Stimulated activated naive CD4-positive, alpha-beta T cell treated with Interleukin-2 at 50 U/mL for 16 hours (primary cell): ENCODE measurements at regions not wholly inside any gene's neighbourhood (a gene's known extent, or its start where the extent isn't known, plus 50 kb on each side); places are given as distances from the start of the nearest gene placed in this dataset.

Source experiments
- DNase-seq: peaks from one replicate; lab custom pipeline; 2025; lab: John Stamatoyannopoulos, UW

- DNase-seq, result no peak
These were observed 224.4 kb upstream of the GALNT17 start for GRCh38 chr7:70907259-70908247.

DNA sequence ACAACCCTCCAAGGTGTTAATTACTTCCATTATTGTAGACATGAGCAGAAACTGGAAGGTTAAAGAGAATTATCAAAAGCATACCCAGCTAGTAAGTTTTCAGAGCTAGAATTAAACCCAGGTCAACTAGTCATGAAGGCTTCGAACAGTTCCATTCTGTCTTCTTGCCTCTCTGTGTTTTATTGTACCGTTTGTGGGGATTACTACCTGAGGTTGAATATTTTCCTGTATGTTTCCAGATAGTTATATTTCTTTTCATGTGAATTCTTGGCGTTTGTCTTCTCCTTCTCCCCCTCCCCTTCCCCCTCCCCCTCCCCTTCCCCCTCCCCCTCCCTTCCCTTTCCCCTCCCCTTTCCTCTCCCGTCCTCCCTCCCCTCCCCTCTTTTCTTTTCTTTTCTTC, 218.0 kb upstream of the GALNT17 start:
- no peak for DNase-seq

DNA sequence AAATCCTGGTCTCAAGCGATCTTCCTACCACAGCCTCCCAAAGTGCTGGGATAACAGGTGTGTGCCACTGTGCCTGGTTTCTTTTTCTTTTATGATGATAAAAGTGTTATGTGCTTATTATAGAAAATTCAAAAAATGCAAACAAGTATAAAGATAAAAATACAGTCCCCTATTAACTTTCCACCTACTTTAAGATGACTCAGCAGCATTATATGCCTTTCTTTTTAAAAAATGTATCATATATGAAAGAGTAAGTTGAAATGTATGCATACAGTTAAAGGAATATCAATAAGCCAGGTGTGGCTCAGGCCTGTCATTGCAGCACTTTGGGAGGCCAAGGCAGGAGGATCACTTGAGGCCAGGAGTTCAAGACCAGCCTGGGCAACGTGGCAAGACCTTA, 216.9 kb upstream of the GALNT17 start:
- no peak for DNase-seq

DNA sequence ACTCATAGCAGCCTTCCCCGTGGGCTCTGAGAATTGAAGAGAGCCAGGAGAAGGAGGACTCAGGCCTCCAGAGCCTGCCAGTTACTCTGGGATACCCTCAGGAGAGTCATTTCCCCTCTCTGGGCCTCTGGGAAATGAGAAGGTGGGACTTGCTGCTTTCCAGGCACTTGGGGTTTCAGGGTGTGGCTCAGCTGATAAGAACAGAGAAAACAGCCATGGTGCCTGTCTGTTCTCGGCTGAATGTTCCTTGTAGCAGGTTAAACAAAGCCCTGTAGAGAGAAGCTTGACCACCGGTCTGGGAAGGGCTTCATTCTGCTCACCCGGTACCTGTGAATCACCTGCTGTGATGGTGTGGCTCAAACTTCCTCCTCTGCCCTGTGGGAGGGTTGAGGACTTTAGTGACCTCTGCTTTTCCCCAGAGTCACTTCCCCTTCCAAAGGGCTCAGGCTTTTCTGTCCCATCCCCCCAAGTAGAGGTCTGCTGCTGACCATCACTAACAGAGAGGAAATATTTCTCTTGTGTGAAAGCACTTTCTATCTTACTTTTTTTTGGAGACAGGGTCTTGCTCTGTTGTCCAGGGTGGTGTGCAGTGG, 212.4 kb upstream of the GALNT17 start:
- DNase-seq, result no peak

DNA sequence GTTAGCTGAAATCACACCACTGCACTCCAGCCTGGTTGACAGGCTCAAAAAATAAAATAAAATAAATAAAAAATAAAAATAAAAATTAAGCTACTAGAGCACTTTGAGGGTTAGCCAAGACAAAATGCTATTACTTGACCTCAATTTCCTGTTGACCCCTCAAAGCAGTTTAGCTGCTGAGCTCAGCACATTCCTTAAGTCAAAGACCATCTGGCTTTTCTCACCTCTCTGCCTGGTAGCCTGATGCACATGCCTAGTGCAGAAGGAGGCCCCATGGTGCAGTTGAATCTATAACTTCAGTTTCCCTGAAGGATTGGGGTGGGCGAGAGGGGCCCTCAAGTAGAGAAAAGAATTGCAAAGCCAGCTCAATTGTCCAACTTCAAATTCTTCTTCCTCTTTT, 211.1 kb upstream of the GALNT17 start:
- DNase-seq, result no peak

- no peak for DNase-seq
These were observed 208.6 kb upstream of the GALNT17 start for GRCh38 chr7:70923181-70923845.

DNA sequence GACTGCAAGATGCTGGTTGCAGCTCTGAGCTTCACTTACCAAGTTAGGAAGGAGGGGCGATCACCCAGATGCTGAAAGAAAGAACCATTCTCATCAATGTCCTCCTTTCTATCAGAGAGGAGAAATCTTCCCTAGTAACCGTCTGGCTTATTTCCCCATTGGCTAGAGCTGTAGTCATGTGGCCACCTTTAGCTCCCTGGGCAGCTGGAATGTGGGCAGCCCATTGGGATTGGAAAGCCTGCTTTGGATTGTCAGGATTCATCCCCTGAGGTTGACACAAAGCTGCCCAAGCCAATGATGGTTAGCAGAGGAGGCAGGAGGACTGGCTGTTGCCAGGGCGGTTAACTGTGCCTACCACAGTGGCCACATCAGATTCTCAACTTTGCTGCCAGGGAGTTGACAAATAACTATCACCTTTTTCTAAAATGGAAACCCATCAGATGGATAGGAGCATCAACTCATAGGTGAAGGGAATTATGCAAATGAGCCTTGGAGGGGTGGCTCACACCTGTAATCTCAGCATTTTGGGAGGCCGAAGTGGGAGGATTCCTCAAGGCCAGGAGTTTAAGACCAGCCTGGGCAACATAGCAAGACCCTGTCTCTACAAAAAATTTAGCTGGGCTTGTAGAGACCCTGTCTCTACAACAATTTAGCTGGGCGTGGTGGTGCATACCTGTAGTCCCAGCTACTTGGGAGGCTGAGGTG, 206.4 kb upstream of the GALNT17 start:
- no peak for DNase-seq

- DNase-seq, result no peak
These were observed 205.3 kb upstream of the GALNT17 start for GRCh38 chr7:70926666-70927065.

- DNase-seq, result no peak
These were observed 196.6 kb upstream of the GALNT17 start for GRCh38 chr7:70935311-70935710.

DNA sequence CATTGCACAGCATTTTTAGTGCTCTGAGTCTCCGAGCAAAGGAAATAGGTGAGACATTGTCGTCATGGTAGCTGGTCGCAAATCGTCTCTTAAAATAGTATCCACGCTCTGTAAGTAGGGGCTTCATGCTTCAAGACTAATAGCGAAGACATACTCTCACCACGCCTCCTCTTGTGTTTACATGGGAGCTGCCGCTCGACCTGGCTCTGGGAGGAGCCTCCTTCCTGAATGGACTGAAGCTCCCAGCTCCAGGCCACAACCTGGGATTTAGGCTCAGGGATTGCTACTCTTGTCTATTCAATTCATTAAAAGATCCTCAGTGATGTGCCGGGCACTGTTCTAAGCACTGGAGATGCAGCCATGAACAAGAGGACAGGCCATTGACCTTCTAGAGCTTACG, 196.1 kb upstream of the GALNT17 start:
- DNase-seq, result no peak

DNA sequence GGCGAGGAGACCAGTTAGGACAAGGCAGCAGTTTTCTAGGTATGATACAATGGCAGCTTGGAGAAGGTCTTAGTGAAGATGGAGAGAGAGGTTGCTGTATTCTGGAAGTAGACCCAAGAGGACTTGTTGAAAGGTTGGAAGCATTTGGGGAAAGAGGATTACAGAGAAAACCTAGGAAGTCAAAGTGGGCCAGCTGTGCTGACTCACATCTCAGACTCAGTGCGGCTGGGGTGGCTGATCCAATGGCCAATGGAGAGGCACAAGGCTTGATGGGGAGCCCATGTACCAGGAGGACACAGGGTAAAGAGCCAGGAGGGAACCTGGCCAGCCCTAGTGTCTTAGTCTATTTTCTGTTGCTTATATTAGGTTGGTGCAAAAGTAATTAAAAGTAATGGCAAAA, 194.5 kb upstream of the GALNT17 start:
- no peak for DNase-seq

DNA sequence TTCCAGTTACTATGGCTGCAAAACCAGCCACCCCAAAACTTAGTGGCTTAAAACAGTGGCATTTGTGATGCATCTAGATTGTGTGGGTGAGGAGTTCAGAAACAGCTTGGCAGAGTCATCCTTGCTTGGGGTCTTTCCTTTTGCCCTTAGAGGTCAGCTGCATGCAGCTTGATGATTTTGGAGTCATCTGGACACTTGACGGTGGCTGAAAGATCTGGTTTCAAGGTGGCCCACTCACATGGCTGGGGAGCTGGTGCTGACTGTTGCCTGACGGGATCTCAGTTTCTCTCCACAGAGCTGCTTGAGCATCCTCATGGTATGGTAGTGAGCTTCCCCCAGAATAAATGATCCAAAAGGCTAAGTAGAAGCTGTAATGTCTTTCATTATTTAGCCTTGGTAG, 191.3 kb upstream of the GALNT17 start:
- DNase-seq, result no peak

- no peak for DNase-seq
These were observed 189.2 kb upstream of the GALNT17 start for GRCh38 chr7:70942791-70943190.

DNA sequence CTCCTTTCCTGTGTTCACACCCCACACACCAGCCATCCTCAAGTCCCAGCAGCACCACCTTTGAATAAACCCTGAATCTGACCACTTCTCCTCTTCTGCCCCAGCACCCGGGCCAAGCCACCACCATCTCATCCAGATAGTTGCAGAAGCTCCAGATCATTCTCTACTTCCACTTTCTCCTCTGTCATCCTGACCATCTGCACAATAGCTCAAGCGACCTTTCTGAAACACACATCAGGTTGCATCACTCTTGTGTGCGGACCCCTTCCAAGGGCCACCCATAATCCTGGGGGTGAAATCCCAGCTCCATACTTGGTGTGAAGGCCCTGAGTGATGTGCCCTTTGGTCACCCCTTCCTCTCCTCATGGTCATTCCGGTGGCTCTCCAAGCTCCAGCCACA, 187.4 kb upstream of the GALNT17 start:
- DNase-seq, result no peak

- DNase-seq, result no peak
These were observed 184.8 kb upstream of the GALNT17 start for GRCh38 chr7:70947181-70947580.

- no peak for DNase-seq
These were observed 182.1 kb upstream of the GALNT17 start for GRCh38 chr7:70949862-70950261.

DNA sequence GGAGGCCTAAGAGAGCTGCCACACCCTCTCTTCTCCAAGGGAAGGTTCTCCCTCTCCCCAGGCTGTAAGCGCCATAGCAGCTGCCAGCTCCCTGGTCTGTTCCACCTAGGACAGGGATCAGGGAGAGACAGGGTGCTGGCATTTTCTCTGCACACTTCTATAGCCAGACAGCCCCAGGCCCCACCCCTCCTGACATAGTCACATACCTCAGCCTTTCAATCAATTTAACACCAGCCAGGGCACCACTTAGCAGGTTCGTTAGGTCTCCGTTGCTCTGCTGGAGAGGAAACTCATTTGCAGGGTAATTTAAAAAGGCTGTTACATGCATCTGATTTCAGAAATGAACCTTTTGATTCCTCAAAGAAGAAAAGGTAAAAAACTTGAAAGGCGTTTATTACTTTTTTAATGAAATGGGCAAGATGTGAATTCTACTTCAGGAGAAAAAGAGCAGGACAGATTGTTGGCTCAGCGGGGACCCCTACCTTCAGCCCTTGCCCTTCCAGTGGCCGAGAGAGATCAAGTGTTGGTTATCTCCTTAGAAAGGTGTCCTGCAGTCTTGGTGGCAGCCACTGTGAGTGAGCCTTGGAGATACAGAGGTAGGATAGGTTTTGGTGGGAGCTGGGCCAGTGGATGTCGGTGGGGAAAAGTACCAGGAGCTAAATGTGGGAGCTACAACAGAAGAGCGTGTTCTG, 180.5 kb upstream of the GALNT17 start:
- no peak for DNase-seq

- no peak for DNase-seq
These were observed 179.6 kb upstream of the GALNT17 start for GRCh38 chr7:70952311-70952710.

GRCh38 chr7:70953331-70953741, 178.6 kb upstream of the GALNT17 start:
- DNase-seq, result no peak

- DNase-seq, result no peak
These were observed 178.1 kb upstream of the GALNT17 start for GRCh38 chr7:70953796-70954195.

DNA sequence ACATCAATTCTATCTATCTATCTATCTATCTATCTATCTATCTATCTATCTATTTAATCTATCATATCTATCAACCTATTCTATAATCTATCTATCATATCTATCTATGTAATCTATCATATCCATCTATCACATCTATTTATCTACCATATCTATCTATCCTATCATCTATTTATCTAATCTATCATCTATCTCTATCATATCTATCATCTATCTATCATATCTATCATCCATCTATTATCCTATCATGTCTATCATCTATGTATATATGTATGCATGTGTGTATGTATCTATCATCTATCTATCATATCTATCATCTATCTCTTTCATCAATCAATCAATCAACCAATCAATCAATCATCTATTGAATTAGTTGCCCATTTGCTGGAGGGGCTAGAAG, 159.3 kb upstream of the GALNT17 start:
- no peak for DNase-seq

DNA sequence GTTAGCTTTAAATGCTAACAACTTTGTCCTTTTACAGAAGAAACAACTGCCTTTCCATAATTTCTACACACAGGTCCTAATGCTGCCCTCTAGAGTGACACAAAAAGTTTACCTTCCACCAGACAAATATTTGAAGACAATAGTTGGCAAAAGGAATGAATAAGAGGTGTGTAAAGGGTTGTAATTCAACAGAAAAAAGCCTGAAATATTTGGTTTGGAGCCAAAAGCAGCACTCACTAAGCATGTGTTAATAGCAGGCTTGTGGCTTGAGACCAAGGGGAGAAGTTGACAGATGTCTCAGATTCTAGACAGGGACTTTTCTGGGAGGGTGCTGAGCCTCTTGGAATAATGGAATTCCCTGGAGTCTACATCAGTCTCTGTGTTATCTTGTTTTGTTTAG, 156.2 kb upstream of the GALNT17 start:
- DNase-seq, result no peak
